NB4 (cell line): ENCODE measurements at regions not wholly inside any gene's neighbourhood (a gene's known extent, or its start where the extent isn't known, plus 50 kb on each side); places are given as distances from the start of the nearest gene placed in this dataset.

Source experiments
- CTCF ChIP-seq: IDR thresholded peaks from one replicate; pipeline ENCODE4 v1.5.1; 2012; ENCODE audit warnings: low read depth, low read length
- MAX ChIP-seq: IDR thresholded peaks from 2 replicates; pipeline ENCODE4 v1.6.1; 2011; ENCODE audit warnings: low read depth, low read length
- POLR2A ChIP-seq: IDR thresholded peaks from 2 replicates; pipeline ENCODE4 v1.6.1; 2011; ENCODE audit warnings: mild to moderate bottlenecking; ENCODE audit not compliant: insufficient read length; ENCODE audit errors: extremely low read depth

GRCh38 chr5:98705841-98706240 is 67.6 kb upstream of the RGMB start:
- TF ChIP-seq CTCF: no peak
- no peak for TF ChIP-seq MAX
- TF ChIP-seq POLR2A: no peak
